ENCODE measurements at regions not wholly inside any gene's neighbourhood (a gene's known extent, or its start where the extent isn't known, plus 50 kb on each side); places are given as distances from the start of the nearest gene placed in this dataset.
A peak's percentile ranks its signal among the peaks of the same experiment; 100 is the strongest.

DNA sequence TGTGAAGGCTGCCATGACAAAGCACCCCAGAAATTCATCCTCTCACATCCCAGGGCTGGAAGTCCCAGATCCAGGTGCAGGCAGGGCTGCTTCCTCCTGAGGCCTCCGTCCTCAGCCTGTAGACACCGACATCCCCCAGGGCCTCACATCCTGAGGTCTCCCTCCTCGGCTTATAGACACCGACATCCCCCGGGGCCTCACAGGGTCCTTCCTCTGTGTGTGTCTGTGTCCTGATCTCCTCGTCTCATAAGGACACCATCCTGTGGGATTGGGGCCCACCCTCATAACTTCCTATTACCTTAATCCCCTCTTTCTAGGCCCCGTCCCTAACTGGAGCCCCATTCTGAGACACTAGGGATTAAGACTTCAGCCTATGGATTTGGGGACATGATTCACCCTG is 92.0 kb upstream of the SNTG2 start:
- DNase-seq = no peak

DNA sequence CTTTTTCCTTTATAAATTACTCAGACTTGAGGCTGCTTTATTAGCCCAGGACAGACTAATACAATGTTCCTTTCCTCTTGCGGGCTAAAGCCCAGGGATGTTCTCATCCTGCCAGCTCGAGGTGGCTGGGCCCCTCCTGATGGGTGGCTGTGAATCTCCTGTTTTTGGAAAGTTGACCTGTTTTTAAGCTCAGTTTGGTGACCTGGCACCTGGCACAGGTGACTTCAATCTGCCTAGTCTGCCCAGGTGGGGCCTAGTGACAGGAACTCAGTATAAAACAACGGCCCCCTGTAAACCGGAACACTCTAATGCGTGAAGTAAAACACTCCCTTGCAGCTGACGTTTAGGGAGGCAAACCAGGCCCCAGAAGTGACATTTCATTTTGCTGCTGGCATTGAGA is 92.7 kb upstream of the SNTG2 start:
- no peak for DNase-seq

DNA sequence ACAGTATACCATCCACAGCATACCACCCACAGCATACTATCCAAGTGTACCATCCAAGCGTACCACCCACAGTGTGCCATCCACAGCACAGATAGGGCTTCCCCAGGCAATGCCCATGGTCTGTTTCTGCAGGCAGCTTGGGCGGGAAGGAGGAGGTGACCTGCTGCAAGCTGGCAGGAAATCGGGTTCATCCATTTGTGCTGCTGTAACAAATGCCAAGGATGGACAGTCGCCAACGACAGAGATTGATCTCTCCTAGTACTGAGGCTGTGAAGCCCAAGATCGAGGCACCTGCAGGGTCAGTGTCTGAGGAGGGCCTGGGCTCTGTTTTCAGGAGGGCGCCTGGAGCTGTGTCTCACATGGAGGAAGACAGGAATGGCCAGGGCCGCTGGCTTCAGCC is 93.6 kb upstream of the SNTG2 start:
- DNase-seq = no peak

DNA sequence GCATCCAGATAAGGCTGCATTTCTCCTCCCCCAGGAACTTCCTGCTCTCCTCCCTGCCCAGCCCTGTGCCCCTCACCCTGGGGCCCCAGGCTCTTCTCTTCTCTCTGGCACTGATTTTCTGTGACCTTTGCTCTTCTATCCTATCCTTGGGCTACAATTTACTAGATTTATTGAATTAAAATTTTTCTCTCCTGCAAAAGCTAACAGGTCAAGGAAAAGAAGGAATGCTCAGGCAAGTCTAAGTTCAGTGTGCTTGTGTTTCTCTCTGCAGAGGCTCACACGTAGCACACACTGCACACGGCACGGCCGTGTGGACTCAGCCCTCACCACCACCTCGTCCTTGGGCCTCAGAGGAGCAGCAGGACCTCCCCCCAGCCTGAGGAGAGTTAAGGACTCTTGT is 94.2 kb upstream of the SNTG2 start:
- no peak for DNase-seq

DNA sequence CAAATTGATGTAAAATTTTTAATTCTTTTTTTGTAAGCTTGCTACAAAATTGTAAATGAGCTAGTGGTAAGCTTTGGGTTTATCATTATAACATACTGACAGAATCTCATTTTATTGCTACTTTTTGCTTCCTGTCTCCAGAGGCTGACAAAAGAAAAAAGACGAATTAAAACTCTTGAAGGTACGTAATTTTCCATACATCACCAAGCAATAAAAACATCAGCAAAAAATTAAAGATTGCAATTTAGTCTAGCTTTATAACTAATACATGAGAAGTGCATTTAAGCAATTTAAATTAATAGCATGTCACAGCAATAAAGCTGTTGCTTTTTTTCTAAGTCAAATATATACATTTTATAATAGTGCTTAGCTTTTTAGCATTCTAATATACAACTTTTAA is 94.6 kb upstream of the SNTG2 start:
- no peak for DNase-seq

DNA sequence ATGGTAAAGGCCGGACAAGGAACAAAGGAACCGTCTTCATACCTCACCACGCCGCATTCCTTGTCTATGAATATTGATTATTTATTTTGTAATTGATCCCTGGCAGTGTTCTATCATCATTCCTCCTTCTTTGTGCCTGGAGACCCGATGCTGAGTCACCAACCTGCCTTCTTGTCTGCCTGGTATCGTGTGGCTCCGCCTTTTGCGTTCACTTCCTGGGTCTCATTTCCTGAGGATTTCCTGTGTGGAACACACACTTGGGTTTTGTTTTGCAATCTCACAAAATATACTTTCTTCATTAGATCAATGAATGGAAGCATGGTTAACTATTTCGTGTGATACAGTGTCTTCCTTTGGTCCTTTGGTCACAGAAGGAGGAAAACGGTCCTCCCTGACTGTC is 95.5 kb upstream of the SNTG2 start:
- no peak for DNase-seq

DNA sequence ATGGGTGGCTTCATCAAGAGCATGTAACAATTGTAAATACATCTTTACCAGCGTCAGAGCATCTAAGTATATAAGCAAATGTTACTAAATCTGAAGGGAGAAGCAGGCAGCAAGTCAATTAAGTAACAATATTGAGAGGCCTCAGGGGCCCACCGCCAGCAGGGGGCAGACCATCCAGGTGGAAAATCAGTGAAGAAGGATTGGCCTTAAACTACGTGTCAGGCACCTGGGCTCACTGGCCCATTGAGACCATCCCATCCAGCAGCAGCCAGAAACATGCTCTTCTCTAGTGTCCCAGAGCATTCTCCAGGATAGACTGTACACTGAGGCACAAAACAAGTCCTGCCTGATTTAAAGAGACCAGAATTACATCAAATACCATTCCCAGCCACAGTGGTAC is 96.2 kb upstream of the SNTG2 start:
- DNase-seq = no peak

DNA sequence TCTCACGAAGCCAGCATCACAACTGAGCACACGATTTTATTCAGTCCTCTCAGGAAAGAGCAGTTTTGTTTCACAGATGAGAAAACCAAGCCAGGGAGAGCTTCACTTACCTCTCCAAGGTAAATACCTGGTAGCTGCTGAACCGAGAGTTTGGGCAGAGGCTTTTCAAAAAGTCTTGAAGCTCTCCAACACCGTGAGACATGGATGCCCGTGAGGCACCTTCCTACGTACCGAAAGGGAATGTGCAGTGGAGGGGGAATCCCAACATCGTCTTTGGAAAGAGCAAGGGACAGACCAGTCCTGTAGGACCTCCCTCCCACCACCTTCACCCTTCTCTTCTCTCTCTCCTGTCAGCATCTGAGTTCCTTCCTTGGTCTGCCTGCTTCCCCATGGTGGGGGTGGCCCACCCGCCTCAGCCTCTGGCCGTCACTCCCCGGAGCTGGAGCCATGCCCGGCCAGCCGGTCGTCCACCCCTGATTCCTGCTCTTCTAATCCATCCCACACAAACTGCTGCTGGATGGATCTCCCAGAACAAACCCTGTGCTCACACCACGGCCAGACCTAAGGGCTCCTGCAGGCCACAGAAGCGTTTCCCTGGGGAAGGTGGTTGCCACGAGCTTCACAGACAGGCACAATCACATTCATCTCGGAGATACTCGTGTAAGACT is 97.3 kb upstream of the SNTG2 start:
- no peak for DNase-seq

DNA sequence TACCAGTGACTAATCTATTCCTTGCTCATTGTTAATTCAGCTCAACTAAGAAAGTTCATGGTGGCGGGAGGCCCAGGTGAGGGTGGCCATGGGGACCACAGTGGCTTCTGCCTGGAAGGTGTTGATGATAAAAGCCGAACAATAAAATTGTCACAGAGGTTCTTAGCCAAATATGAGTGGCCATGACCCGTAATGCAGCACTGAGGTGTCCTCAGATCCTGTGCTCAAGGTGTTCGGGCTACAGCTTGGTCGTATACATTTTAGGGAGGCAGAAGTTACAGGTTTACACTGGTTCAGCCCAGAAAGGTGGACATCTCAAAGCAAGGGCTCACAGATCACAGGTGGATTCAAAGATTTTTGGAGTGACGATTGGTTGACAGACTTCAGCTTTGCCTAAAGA is 98.5 kb upstream of the SNTG2 start:
- no peak for DNase-seq

DNA sequence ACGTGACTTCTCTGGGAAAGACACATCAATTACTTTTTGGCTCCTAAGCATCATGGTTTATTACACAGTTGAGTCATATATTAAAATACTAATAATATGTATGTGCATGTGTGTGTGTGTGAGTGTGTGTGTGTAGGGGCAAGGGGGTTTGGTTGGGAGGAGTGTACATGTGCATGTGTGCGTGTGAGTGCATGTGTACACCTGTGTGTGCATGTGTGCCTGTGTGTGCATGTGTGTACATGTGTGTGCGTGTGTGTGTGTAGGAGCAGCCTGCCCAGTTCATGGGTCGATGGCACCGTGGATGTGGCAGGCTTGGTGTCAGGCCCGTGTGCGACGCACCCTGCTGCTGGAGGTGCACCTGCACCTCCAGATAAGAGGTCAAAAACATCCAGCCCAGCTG is 99.0 kb upstream of the SNTG2 start:
- DNase-seq = no peak

DNA sequence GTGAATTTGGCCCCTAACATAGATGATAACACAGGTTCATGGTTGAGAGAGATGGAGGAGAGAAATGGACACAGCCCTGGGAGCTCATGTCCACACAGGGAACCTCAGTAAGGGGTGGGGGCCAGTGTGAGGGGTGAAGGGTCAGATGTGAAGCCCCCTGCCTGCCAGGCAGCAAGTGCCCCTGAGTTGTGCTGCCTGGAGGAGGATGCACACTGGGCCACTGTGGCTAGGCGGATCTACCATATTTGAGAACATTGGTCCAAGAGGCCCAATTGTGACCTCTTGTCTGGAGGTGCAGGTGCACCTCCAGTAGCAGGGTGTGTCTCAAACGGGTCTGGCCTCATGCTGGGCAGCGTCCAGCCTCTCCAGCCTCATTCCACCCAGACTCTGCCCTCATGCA is 99.6 kb upstream of the SNTG2 start:
- DNase-seq = no peak

DNA sequence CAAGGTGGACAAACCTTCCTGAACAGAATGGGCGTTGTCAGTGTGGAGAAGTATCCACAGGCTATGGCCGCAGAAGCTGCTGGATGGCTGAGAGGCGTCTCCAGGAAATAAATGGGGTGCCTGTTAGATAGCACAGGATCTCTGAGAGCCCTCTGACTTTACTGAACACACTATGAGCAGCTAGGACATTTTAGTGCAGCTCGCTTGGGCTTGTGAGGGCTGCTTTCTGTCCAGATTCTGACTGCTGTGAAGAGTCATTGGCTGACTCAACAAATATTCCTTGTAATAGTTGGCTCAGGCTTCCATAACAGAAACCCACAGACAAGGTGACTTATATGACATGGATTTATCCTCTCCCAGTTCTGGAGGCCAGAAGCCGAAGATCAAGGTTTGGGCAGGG is 100.2 kb upstream of the SNTG2 start:
- DNase-seq = no peak

DNA sequence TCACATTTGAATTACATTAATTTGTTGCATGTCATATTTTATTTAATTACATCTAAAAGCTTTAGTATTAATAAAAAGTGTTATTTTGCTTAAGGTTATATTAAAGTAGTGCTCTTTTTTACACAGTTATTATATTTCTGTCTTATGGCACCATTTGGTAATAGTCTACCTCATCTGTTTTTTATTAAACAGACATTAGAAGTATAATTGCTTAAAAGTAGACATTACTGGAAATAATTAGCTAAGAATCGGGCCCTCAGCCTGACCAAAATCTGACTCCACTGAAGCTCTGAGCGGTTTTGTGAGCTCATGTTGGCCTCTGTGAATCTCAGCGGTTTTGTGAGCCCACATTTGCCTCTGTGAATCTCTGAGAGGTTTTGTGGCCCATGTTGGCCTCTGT is 102.5 kb upstream of the SNTG2 start:
- no peak for DNase-seq

DNA sequence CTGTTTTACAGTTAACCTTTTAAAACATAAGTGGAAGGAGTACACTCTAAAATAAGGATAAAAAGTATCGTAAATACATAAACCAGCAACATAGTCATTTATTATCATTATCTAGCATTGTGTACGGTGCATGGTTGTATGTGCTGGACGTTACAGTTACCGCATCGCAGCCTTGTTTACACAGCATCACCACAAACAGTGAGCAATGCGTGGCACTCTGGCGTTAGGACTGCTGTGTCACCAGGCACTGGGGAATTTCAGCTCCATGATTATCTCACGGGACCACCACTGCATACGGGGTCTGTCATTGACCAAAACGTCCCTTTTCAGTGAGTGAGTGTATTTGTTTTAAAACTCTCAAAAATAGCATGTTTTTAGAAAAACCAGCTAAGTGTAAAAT is 103.0 kb upstream of the SNTG2 start:
- DNase-seq = no peak

DNA sequence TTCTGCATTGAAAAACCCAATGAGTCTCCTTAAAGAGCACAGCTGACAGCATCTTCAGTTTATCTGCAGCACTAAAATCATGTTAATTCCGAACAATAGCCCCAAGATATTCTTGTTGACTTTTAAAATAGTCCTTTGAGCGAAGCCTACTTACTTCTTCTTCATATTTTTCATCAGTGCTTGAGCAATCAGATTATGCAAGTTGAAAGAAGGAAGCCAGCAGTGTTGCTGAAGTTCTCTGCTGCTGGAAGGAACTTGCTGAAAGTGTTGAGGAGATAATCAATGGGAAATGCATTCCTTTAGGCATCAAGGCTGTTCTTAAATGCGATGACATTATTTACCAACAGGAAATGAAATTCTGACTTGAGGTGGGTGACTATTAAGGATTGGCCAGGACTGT is 105.9 kb upstream of the SNTG2 start:
- no peak for DNase-seq

DNA sequence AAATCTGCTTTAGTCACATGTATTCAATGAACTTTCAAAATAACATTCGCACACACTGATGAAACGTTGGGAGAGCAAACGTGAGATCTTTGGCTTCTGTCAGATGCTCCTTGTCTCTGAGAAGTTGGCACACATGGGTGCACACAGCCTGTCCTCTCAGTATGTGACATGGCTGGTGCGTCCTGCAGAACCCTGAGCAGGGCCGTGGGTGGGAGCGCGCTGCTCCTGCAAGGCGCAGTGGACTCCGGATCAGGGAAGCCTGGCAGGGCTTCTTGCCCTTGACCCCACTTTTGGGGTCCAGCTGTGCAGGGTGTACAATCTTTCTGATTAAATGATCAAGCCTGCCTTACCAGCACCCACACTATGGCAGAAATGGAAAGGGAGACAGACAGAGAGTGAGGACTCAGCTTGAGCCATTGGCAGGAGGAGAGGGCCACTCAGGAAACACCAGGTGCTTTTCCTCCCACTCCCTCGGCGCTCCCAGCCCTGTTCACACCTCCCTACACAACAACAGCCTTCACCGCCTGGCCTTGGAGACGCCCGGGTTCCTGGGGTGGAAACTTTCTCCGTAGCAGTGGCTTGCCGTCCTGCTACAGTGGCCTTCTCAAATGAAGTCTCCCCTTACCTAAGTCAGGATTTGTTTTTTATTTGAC is 108.4 kb upstream of the SNTG2 start:
- DNase-seq = peak in 1 of 2 experiments; percentile 9

DNA sequence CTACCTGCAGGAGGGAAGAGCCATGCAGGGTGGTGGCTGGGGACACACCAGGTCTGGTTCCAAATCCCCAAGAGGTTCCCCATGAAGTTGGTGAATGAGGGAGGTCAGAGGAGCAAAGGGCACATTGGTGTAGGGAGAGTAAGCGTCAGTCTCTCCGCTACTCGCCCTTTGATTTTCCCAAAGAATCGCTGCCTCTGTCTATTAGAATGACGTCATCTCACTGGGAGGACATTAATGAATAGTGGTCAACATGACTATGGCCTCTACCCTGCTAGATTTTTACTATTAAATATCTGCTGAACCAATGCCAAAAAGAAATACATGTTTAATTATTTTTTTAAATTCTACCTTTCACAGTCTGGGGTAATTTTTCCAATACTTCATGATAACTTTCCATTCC is 109.6 kb upstream of the SNTG2 start:
- DNase-seq = no peak

DNA sequence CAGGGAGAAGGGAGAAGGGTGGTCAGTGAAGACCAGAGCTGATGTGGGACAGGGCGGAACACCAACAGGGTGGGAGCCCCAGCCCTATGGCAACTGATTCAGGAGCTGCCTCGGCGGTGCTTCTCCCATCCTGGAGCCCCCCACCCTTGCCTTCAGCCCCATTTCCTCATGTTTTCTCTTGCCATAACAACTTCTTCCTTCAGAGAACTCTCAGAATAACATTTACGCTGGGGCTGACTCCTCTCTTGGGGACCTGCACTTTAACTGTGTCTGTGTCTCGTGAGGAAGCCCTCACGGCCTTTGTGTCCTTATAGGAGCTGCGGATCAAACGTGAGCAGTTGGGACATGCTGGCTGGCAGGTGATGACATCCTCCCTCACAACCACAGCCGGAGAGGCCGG is 116.4 kb upstream of the SNTG2 start:
- DNase-seq = no peak

DNA sequence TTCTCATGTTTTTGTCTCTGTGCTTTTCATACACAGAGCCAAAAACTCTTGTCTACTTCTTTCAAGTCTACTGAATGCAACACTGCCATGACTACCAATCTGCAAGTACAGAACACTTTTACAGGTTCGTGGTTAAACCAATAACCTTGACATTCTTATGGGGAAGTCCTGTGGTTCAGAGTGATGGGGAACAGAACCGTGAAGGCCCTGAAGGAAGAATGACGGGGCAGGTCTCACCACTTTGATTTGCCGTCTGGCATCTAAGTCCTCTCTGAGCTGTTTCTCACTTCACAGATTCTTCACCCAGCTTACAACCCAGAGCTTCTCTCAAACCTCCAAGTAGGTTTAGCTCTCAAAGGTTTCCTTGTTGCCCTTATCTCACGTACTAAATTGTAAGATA is 117.5 kb upstream of the SNTG2 start:
- no peak for DNase-seq

DNA sequence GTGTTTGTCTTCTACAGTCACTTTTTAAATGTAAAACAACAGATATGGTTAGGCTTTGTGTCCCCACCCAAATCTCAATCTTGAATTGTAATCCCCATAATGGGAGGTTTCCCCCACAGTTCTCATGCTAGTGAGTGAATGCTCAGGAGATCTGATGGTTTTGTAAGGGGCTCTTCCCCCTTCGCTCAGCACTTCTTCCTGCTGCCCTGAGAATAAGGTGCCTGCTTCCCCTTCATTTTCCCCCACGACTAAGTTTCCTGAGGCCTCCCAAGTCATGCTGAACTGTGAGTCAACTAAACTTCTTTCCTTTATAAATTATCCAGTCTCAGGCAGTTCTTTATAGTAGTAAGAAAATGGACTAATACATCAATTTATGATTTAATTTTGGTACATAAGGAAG is 118.0 kb upstream of the SNTG2 start:
- DNase-seq = no peak

DNA sequence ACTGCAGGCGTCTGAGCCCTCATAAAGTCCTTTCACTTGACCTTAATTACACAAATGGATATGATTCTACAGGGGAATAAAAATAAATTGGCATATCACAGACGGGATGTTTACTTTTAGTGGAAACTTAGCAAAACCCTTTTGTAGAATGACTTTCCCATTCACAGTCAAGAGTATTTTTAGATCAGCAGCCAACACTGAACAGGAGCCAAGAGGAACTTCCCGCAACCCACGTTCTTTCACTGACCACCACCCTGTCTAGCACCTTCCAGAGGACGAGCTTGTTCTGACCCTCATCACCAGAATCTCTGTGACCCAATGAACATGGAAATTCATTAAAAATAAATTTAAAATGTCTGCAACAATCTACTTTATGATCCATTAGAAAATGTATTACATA is 119.0 kb upstream of the SNTG2 start:
- DNase-seq = no peak

DNA sequence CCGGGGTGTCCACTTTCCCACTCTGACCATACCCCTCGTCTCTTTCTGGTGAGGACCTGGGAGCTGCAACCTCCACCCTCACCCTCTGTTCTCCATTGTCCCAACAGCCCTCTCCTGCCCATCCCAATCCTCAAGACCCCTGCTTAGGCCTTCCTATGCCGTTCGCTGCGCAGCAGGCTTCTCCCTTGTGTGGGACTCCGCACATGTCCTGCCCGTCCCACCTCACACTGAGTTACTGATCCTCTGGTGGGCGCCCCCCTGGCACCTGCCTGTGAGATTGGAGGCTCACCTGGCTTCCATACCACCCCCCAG is 119.5 kb upstream of the SNTG2 start:
- no peak for DNase-seq

DNA sequence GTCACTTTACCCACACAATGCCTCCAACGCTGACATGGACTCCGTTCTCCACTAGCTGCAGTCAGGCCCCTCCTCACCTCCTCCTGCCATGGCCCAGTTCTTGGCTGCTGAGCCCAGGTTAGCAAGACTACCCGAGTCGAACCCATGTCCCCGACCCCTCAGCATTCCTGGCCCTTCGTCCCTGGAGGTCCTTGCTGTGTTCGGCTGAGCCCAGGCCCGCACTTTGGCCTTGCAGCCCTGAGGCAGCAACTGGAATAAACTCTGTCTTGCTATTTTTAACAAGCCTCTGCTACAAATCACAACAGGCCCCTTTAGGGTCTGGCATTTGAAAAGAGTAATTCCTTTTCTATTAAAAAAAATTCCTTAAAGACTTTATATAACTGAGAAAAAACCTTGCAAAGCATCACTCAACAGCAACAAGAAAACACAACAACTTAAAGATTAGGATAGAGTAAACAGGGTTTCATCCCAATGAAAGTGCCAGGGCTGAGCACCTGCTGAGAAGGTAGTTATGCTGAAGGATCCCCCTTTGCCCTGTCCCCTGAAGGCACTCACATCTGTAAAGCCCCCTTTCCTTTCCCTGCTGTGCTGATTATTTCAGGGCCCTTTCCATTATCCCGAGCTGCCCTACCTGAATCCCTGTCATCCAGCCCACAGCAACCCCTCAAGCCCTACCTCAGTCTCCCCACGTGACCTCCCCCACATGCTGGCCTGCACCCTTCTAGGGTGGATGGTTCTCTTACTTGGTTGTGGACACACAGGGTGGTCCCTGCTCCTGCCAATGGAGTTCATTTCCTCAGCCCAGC is 120.0 kb upstream of the SNTG2 start:
- DNase-seq = no peak

DNA sequence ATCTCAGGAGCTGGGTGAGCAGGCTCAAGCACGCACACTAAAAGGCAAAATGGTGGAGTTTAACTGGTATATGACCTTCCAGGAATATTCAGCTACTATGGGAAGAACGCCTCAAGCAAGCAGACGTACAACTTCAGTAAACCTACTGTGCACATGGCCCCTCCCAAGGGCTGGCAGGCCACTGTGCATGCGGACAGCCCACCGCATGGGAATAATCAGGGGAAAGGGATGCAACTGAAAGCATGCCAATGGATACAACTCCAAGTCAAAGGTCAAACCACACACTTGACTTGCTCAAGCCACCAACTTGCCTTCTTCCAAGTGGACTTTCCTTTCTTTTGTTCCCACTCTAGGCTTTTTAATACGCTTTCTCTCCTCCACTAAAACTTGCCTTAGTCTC is 121.6 kb upstream of the SNTG2 start:
- no peak for DNase-seq

DNA sequence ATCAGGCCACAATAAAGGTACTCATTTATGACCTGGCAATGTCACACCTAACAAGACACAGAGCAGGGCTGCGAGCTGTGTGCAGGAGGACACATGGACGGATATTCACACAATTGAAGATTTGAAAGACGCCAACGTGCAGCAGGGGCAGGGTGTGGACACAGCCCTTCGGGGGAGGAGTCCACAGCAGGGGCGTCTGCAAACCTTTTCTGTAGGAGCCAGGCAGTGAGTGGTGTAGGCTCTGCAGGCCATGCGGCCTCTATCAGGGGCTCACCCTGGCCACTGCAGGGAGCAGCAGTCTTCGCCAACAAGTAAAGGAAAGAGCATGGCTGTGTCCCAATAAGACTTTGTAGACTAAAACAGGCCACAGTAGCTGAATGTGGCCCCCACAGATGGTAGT is 125.7 kb upstream of the SNTG2 start:
- DNase-seq = no peak
